Mammary epithelial cell (primary cell): ENCODE measurements at regions not wholly inside any gene's neighbourhood (a gene's known extent, or its start where the extent isn't known, plus 50 kb on each side); places are given as distances from the start of the nearest gene placed in this dataset.

ENCODE experiments used
- EZH2 ChIP-seq: IDR thresholded peaks from 2 replicates; pipeline ENCODE4 v1.6.1; 2012; ENCODE audit warnings: low read length, inconsistent platforms, borderline replicate concordance
- TF ChIP-seq, protein P1 (sequence below), 2 donors: IDR thresholded peaks in 1 of 2; conservative IDR thresholded peaks in 1 of 2; 2 replicates each; pipeline ENCODE4 v1.5.1; 2011 to 2012; ENCODE audit warnings: inconsistent platforms in 2 of 2, low read length in 2 of 2, mild to moderate bottlenecking in 2 of 2, control low read depth in 1 of 2, low read depth in 1 of 2; ENCODE audit not compliant: insufficient read depth in 1 of 2; ENCODE audit errors: extremely low read depth in 1 of 2

DNA sequence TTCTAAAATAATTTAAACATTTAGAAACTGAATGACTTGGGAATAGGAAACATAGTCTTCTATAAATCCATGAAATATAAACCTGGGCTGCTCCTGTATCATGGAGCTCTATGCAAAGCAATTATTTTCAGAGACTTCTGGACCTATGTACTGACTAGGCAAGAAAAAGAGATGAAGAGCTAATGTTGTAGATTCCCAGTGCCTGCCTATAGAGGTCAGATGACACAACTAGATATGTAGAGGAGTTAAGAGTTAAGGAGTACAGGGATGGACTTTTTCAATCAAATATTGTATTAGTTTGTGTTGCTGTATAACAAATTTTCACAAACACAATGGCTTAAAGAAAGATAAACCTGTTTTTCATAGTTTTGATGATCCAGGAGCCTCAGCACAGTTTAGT is 1434.5 kb downstream of the KCNT2 start:
- no peak for TF ChIP-seq EZH2
- TF ChIP-seq, protein P1, sequence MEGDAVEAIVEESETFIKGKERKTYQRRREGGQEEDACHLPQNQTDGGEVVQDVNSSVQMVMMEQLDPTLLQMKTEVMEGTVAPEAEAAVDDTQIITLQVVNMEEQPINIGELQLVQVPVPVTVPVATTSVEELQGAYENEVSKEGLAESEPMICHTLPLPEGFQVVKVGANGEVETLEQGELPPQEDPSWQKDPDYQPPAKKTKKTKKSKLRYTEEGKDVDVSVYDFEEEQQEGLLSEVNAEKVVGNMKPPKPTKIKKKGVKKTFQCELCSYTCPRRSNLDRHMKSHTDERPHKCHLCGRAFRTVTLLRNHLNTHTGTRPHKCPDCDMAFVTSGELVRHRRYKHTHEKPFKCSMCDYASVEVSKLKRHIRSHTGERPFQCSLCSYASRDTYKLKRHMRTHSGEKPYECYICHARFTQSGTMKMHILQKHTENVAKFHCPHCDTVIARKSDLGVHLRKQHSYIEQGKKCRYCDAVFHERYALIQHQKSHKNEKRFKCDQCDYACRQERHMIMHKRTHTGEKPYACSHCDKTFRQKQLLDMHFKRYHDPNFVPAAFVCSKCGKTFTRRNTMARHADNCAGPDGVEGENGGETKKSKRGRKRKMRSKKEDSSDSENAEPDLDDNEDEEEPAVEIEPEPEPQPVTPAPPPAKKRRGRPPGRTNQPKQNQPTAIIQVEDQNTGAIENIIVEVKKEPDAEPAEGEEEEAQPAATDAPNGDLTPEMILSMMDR (conservative IDR thresholded peaks at IDR 0.05 in 1 of 2, IDR thresholded peaks at IDR 0.05 in 1 of 2; ENCODE audit: extremely low read depth in 1 of 2, insufficient read depth in 1 of 2, low read depth in 1 of 2, low read length in 2 of 2) = peak in 1 of 2 donors; percentile 12
